ENCODE measurements at regions not wholly inside any gene's neighbourhood (a gene's known extent, or its start where the extent isn't known, plus 50 kb on each side); places are given as distances from the start of the nearest gene placed in this dataset.

GRCh38 chr1:5340560-5341130, 651.6 kb downstream of the NPHP4 start:
- DNase-seq (ENCODE audit: low spot score) = no peak

- no peak for DNase-seq (ENCODE audit: low spot score)
These were observed 653.8 kb downstream of the NPHP4 start for GRCh38 chr1:5338466-5338865.

GRCh38 chr1:5333291-5333690, 658.9 kb downstream of the NPHP4 start:
- DNase-seq (ENCODE audit: low spot score) = no peak

- DNase-seq (ENCODE audit: low spot score) = no peak
These were observed 661.1 kb downstream of the NPHP4 start for GRCh38 chr1:5331101-5331500.

- DNase-seq (ENCODE audit: low spot score) = no peak
These were observed 663.0 kb downstream of the NPHP4 start for GRCh38 chr1:5329068-5329739.

- no peak for DNase-seq (ENCODE audit: low spot score)
These were observed 667.3 kb downstream of the NPHP4 start for GRCh38 chr1:5324883-5325282.

- no peak for DNase-seq (ENCODE audit: low spot score)
These were observed 663.9 kb downstream of the AJAP1 start for GRCh38 chr1:5318143-5318816.

- DNase-seq (ENCODE audit: low spot score) = no peak
These were observed 663.0 kb downstream of the AJAP1 start for GRCh38 chr1:5317391-5317790.

GRCh38 chr1:5312862-5313261, 658.5 kb downstream of the AJAP1 start:
- no peak for DNase-seq (ENCODE audit: low spot score)

GRCh38 chr1:5312293-5312674, 657.9 kb downstream of the AJAP1 start:
- no peak for DNase-seq (ENCODE audit: low spot score)

- no peak for DNase-seq (ENCODE audit: low spot score)
These were observed 657.4 kb downstream of the AJAP1 start for GRCh38 chr1:5311634-5312292.

GRCh38 chr1:5311147-5311546, 656.7 kb downstream of the AJAP1 start:
- DNase-seq (ENCODE audit: low spot score) = no peak

- no peak for DNase-seq (ENCODE audit: low spot score)
These were observed 653.8 kb downstream of the AJAP1 start for GRCh38 chr1:5308249-5308648.

GRCh38 chr1:5304702-5305101, 650.3 kb downstream of the AJAP1 start:
- no peak for DNase-seq (ENCODE audit: low spot score)

- DNase-seq (ENCODE audit: low spot score) = no peak
These were observed 644.0 kb downstream of the AJAP1 start for GRCh38 chr1:5298376-5298775.

GRCh38 chr1:5297886-5298239, 643.5 kb downstream of the AJAP1 start:
- no peak for DNase-seq (ENCODE audit: low spot score)

- DNase-seq (ENCODE audit: low spot score) = no peak
These were observed 642.9 kb downstream of the AJAP1 start for GRCh38 chr1:5297180-5297885.

- DNase-seq (ENCODE audit: low spot score) = no peak
These were observed 642.3 kb downstream of the AJAP1 start for GRCh38 chr1:5296557-5297179.

GRCh38 chr1:5296095-5296494, 641.7 kb downstream of the AJAP1 start:
- DNase-seq (ENCODE audit: low spot score) = no peak

GRCh38 chr1:5291889-5292288, 637.5 kb downstream of the AJAP1 start:
- no peak for DNase-seq (ENCODE audit: low spot score)

GRCh38 chr1:5287178-5288150, 633.1 kb downstream of the AJAP1 start:
- DNase-seq (ENCODE audit: low spot score) = no peak

Data from COLO829 (cell line).